AG04449 (cell line): ENCODE measurements at regions not wholly inside any gene's neighbourhood (a gene's known extent, or its start where the extent isn't known, plus 50 kb on each side); places are given as distances from the start of the nearest gene placed in this dataset.

Experiments
- CTCF ChIA-PET: fragments of 350-600 bp; formaldehyde crosslinking; extraction: SDS; loops from one replicate; lab custom pipeline; 2021; ENCODE audit warnings: antibody characterized with exemption; lab: Yijun Ruan, JAX
- POLR2A ChIA-PET: fragments of 400-600, 350-600 bp; formaldehyde crosslinking; extraction: SDS; loops from one replicate; lab custom pipeline; 2020; ENCODE audit warnings: antibody characterized with exemption, inconsistent platforms; lab: Yijun Ruan, JAX
- DNase-seq: peaks from one replicate; pipeline ENCODE4 v3.0.0-alpha.2; 2010; ENCODE audit warnings: low read depth, low spot score
- H3K4me3 ChIP-seq: 2 replicates; pipeline ENCODE4 v1.5.1; 2011; ENCODE audit warnings: low read depth, mild to moderate bottlenecking, control low read depth, low read length
- CTCF ChIP-seq: IDR thresholded peaks from one replicate; pipeline ENCODE4 v1.5.1; 2011; ENCODE audit warnings: mild to moderate bottlenecking, moderate library complexity, low read length, control low read depth, inconsistent platforms; ENCODE audit not compliant: insufficient read depth; ENCODE audit errors: missing control alignments

GRCh38 chr9:84617411-84618029 lies 52.0 kb upstream of the NTRK2 start:
- no peak for DNase-seq
- H3K4me3 ChIP-seq = no peak overlapping the region
- ChIA-PET POLR2A (no interaction called here), CTCF (no interaction called here)
- TF ChIP-seq CTCF = no peak
